Smooth muscle cell (in vitro differentiated cells): ENCODE measurements at regions not wholly inside any gene's neighbourhood (a gene's known extent, or its start where the extent isn't known, plus 50 kb on each side); places are given as distances from the start of the nearest gene placed in this dataset.

Experiments used
- DNase-seq: peaks from one replicate; lab custom pipeline; 2025; ENCODE audit not compliant: unreplicated experiment; lab: John Stamatoyannopoulos, UW
- H2AFZ ChIP-seq: fragments of 200-600 bp; sonication (generic); 2 replicates; pipeline ENCODE4 v1.6.0; 2016; ENCODE audit warnings: antibody characterized with exemption, low read depth, mild to moderate bottlenecking
- H3F3A ChIP-seq: fragments of 200-600 bp; sonication (generic); 2 replicates; pipeline ENCODE4 v1.6.0; 2017; ENCODE audit warnings: antibody characterized with exemption, low read depth
- H3K27ac ChIP-seq: fragments of 200-600 bp; sonication (generic); 2 replicates; pipeline ENCODE4 v1.5.1; 2016; ENCODE audit warnings: low read depth, mild to moderate bottlenecking
- H3K27me3 ChIP-seq: fragments of 200-600 bp; sonication (generic); 2 replicates; pipeline ENCODE4 v1.6.1; 2016; ENCODE audit warnings: low read depth, mild to moderate bottlenecking
- H3K36me3 ChIP-seq: fragments of 200-600 bp; sonication (generic); 2 replicates; pipeline ENCODE4 v1.5.1; 2016; ENCODE audit warnings: low read depth
- H3K4me1 ChIP-seq: fragments of 200-600 bp; sonication (generic); 2 replicates; pipeline ENCODE4 v1.5.1; 2016; ENCODE audit warnings: low read depth
- H3K4me2 ChIP-seq: fragments of 200-600 bp; sonication (generic); 2 replicates; pipeline ENCODE4 v1.6.0; 2016; ENCODE audit warnings: mild to moderate bottlenecking
- H3K4me3 ChIP-seq: fragments of 200-600 bp; sonication (generic); 2 replicates; pipeline ENCODE4 v1.5.1; 2016; ENCODE audit warnings: mild to moderate bottlenecking
- H3K79me2 ChIP-seq: fragments of 200-600 bp; sonication (generic); 2 replicates; pipeline ENCODE4 v1.6.0; 2016; ENCODE audit warnings: low read depth, mild to moderate bottlenecking
- H3K9ac ChIP-seq: fragments of 200-600 bp; sonication (generic); 2 replicates; pipeline ENCODE4 v1.6.0; 2016; ENCODE audit warnings: low read depth
- H3K9me3 ChIP-seq: fragments of 200-600 bp; sonication (generic); replicated peaks from 2 replicates; pipeline ENCODE4 v1.5.1; 2016; ENCODE audit warnings: low read depth
- H4K20me1 ChIP-seq: fragments of 200-600 bp; sonication (generic); 2 replicates; pipeline ENCODE4 v1.6.0; 2016; ENCODE audit warnings: low read depth
- WGBS: methylation state at CpG from one replicate; pipeline ENCODE4 v1.1.7; 2016; ENCODE audit warnings: low lambda C conversion rate; 5-methylcytosine and 5-hydroxymethylcytosine counted together
- TF ChIP-seq, protein P1 (sequence below): fragments of 200-600 bp; sonication (generic); IDR thresholded peaks from 2 replicates; pipeline ENCODE4 v1.5.1; 2017; ENCODE audit warnings: borderline replicate concordance, mild to moderate bottlenecking, antibody characterized with exemption; ENCODE audit not compliant: insufficient read depth, poor library complexity, severe bottlenecking

DNA sequence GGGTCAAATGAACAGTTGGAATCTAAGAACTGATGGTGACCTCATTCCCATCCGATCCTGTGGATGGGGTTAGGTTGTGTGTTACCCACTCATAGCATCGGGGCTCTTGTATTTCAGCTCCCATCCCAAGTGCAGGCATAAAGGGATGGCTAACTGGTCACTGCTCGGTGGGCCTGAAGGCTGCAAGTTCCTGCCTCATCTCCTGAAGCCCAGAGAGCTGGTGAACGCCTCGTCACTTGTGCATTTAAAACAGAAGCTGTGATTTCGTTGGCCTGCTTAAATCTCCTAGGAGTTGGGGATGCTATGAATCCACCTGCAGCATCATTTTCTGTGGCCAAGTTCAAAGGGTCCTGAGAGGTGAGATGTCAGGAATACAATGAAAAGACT lies 477.0 kb downstream of the TBC1D22A start:
- TF ChIP-seq, protein P1, sequence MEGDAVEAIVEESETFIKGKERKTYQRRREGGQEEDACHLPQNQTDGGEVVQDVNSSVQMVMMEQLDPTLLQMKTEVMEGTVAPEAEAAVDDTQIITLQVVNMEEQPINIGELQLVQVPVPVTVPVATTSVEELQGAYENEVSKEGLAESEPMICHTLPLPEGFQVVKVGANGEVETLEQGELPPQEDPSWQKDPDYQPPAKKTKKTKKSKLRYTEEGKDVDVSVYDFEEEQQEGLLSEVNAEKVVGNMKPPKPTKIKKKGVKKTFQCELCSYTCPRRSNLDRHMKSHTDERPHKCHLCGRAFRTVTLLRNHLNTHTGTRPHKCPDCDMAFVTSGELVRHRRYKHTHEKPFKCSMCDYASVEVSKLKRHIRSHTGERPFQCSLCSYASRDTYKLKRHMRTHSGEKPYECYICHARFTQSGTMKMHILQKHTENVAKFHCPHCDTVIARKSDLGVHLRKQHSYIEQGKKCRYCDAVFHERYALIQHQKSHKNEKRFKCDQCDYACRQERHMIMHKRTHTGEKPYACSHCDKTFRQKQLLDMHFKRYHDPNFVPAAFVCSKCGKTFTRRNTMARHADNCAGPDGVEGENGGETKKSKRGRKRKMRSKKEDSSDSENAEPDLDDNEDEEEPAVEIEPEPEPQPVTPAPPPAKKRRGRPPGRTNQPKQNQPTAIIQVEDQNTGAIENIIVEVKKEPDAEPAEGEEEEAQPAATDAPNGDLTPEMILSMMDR: no peak
- no peak overlapping the region for H3K9ac ChIP-seq
- H3K79me2 ChIP-seq: no peaks in the 10 kb centered on the region
- no peaks in the 10 kb centered on the region for H3K36me3 ChIP-seq
- peaks cover 6% of the 10 kb centered on the region for H3K9me3 ChIP-seq
- no peaks in the 10 kb centered on the region for H3K27me3 ChIP-seq
- H3F3A ChIP-seq: no peaks in the 10 kb centered on the region
- H3K4me3 ChIP-seq: no peak overlapping the region
- H3K4me1 ChIP-seq: no peaks in the 10 kb centered on the region
- H4K20me1 ChIP-seq: no peaks in the 10 kb centered on the region
- 68% methylated on average over 6 of the region's 6 CpGs for WGBS
- H2AFZ ChIP-seq: no peak overlapping the region
- no peak overlapping the region for H3K27ac ChIP-seq
- DNase-seq: no peak
- H3K4me2 ChIP-seq: no peak overlapping the region

DNA sequence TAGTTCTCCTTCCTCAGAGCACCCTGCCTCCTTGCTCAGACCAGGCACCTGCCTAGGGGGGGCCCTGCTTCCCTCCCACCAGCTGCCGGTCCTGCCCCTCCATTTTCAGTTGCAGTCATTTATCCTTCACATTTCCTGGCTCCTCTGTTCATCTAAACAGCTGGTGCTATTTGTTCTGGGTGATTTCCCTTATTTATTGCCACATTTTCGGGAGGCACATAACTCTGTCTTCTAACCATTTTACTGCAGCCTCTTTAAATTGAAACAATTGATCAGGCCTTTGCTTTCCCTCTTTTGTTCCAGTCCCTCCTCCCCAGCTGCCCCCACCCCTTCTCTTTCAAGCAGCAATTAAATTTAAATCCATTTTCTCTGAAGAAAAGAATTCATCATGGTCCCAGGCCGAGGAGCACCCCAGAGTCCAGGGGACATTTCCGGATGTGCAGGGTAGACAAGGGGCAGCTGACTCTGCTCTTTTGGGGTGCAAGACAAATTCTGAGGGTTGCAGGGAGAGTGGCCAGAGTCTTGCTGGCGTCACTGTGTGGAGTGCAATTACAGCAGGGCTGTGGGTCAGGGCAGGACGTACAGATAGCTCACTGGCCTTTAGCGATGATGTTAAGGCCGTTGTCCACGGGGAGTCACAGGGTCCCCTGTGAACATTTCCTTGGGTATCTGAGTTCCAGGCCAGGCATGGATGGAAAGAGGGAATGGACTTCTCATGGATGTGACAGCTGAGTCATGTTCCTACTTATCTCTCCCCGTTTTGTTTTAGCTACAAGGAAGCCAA lies 476.4 kb downstream of the TBC1D22A start:
- Histone ChIP-seq H3K9me3 (peaks cover 6% of the 10 kb centered on the region), H3K79me2 (no peaks in the 10 kb centered on the region), H3K4me3 (no peak overlapping the region), H3K27me3 (no peaks in the 10 kb centered on the region), H4K20me1 (no peaks in the 10 kb centered on the region), H2AFZ (no peak overlapping the region), H3K4me2 (no peak overlapping the region), H3K36me3 (no peaks in the 10 kb centered on the region), H3K27ac (no peak overlapping the region), H3F3A (no peaks in the 10 kb centered on the region), H3K9ac (no peak overlapping the region), H3K4me1 (no peaks in the 10 kb centered on the region)
- TF ChIP-seq, protein P1: no peak
- DNase-seq: no peak
- WGBS: 76% methylated on average over 10 of the region's 10 CpGs

DNA sequence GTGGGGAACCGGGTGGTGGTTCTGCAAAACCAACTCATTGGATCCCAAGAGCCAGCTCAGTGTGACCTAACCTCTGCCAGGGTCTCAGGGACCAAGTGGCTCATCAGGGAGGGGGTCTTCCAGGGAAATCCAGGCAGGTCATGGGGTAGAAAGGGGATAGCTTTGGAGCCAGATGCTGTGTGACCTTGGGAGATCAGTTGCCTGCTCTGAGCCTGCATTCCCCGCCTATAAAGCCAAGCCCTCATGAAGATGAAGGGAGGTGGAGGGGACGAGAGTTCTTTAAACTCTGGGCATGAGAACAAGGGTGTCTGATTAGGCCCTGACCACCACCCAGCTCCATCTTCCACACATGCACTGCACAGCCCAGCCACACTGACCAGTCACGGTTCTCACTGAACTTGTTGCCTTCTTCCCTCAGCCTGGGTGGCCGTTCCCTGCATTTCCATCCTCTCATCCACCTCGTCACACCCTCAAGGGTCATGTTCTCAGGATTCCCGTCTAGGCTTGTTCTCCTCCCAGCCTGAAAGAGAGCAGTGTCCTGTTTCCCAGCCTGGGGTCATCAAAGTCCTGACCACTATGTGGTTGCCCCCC lies 475.5 kb downstream of the TBC1D22A start:
- Histone ChIP-seq H3K79me2 (no peaks in the 10 kb centered on the region), H3K36me3 (no peaks in the 10 kb centered on the region), H3K27me3 (no peaks in the 10 kb centered on the region), H3K9ac (no peak overlapping the region), H4K20me1 (no peaks in the 10 kb centered on the region), H3K4me2 (no peak overlapping the region), H3K9me3 (peaks cover 6% of the 10 kb centered on the region), H3K4me3 (no peak overlapping the region), H2AFZ (no peak overlapping the region), H3K27ac (no peak overlapping the region), H3F3A (no peaks in the 10 kb centered on the region), H3K4me1 (no peaks in the 10 kb centered on the region)
- WGBS: 69% methylated on average over 7 of the region's 7 CpGs
- TF ChIP-seq, protein P1: no peak
- no peak for DNase-seq
